HG02943 (cell line): ENCODE measurements at regions not wholly inside any gene's neighbourhood (a gene's known extent, or its start where the extent isn't known, plus 50 kb on each side); places are given as distances from the start of the nearest gene placed in this dataset.
"Not testable (repeated sequence)": the region's sequence is repeated elsewhere in the genome, so short reads cannot be mapped to it uniquely, and the experiment has no call there.

Experiments
- ATAC-seq: cut with Tn5 transposase; IDR thresholded peaks from one replicate; pipeline ENCODE4 v1.9.1; 2021; ENCODE audit warnings: mild to moderate bottlenecking, low read depth, moderate library complexity; ENCODE audit not compliant: unreplicated experiment

GRCh38 chr14:37834275-37834674 is 238.8 kb downstream of the TTC6 start:
- ATAC-seq, result no peak

GRCh38 chr14:37838778-37839177 is 243.3 kb downstream of the TTC6 start:
- ATAC-seq, result not testable (repeated sequence)

- not testable (repeated sequence) for ATAC-seq
Measured at GRCh38 chr14:37841039-37841438, 245.6 kb downstream of the TTC6 start.

GRCh38 chr14:37842106-37842505 is 246.7 kb downstream of the TTC6 start:
- no peak for ATAC-seq

GRCh38 chr14:37843954-37844607 is 248.7 kb downstream of the TTC6 start:
- no peak for ATAC-seq

GRCh38 chr14:37844614-37845013 is 249.2 kb downstream of the TTC6 start:
- ATAC-seq, result no peak

- ATAC-seq, result no peak
Measured at GRCh38 chr14:37848985-37849621, 253.7 kb downstream of the TTC6 start.

GRCh38 chr14:37851054-37851453 is 255.6 kb downstream of the TTC6 start:
- no peak for ATAC-seq

GRCh38 chr14:37855871-37856270 is 260.4 kb downstream of the TTC6 start:
- ATAC-seq, result no peak

GRCh38 chr14:37857774-37858266 is 262.4 kb downstream of the TTC6 start:
- no peak for ATAC-seq

- ATAC-seq, result no peak
Measured at GRCh38 chr14:37858733-37859132, 263.3 kb downstream of the TTC6 start.

GRCh38 chr14:37859177-37859576 is 263.7 kb downstream of the TTC6 start:
- ATAC-seq, result no peak

GRCh38 chr14:37862263-37862662 is 266.8 kb downstream of the TTC6 start:
- ATAC-seq, result no peak

- ATAC-seq, result no peak
Measured at GRCh38 chr14:37864128-37864527, 268.7 kb downstream of the TTC6 start.

GRCh38 chr14:37864861-37865718 is 269.7 kb downstream of the TTC6 start:
- no peak for ATAC-seq

- ATAC-seq, result no peak
Measured at GRCh38 chr14:37865719-37866549, 270.5 kb downstream of the TTC6 start.

GRCh38 chr14:37869633-37870032 is 274.2 kb downstream of the TTC6 start:
- ATAC-seq, result no peak

- ATAC-seq, result no peak
Measured at GRCh38 chr14:37870170-37870569, 274.7 kb downstream of the TTC6 start.

- ATAC-seq, result no peak
Measured at GRCh38 chr14:37870632-37871346, 275.4 kb downstream of the TTC6 start.

GRCh38 chr14:37874065-37874428 is 278.6 kb downstream of the TTC6 start:
- ATAC-seq, result not testable (repeated sequence)
